Esophagus squamous epithelium (tissue), 5 donors: ENCODE measurements at regions not wholly inside any gene's neighbourhood (a gene's known extent, or its start where the extent isn't known, plus 50 kb on each side); places are given as distances from the start of the nearest gene placed in this dataset.

Experiments
- DNase-seq: peaks from one replicate; lab custom pipeline; 2025; lab: John Stamatoyannopoulos, UW
- H3K27ac ChIP-seq, 4 donors: fragments of 200-600 bp; sonication (generic); one replicate each; pipeline ENCODE4 v1.5.1; 2016 to 2019; ENCODE audit warnings: mild to moderate bottlenecking in 1 of 4
- H3K27me3 ChIP-seq, 4 donors: fragments of 200-600 bp; sonication (generic); 1 replicate in 3 of 4; 2 replicates in 1 of 4; pipeline versions ENCODE4 v1.5.1 to v1.6.0; 2017 to 2021; ENCODE audit warnings: antibody characterized with exemption in 1 of 4
- H3K36me3 ChIP-seq, 3 donors: fragments of 200-600 bp; sonication (generic); one replicate each; pipeline ENCODE4 v1.5.1; 2016 to 2019
- H3K4me1 ChIP-seq, 3 donors: fragments of 200-600 bp; sonication (generic); one replicate each; pipeline ENCODE4 v1.5.1; 2017 to 2019
- H3K4me3 ChIP-seq, 4 donors: fragments of 200-600 bp; sonication (generic); 1 replicate in 3 of 4; 2 replicates in 1 of 4; pipeline ENCODE4 v1.5.1; 2016 to 2019; ENCODE audit warnings: mild to moderate bottlenecking in 2 of 4, moderate library complexity in 1 of 4
- H3K9me3 ChIP-seq, 3 donors: fragments of 200-600 bp; sonication (generic); one replicate each; pipeline ENCODE4 v1.5.1; 2016 to 2019
- CTCF ChIP-seq, 6 experiments: fragments of 450-650 bp in 4 of 6; fragments of 200-600 bp in 2 of 6; sonication (generic) in 2 of 6; IDR thresholded peaks; one replicate each; pipeline ENCODE4 v1.5.1; 2016 to 2019; ENCODE audit warnings: antibody characterized with exemption in 6 of 6, mild to moderate bottlenecking in 4 of 6, moderate library complexity in 4 of 6
- POLR2A ChIP-seq, 4 donors: fragments of 450-650 bp; IDR thresholded peaks; one replicate each; pipeline ENCODE4 v1.6.1; 2017; ENCODE audit warnings: antibody characterized with exemption in 4 of 4, mild to moderate bottlenecking in 4 of 4, moderate library complexity in 3 of 4
- WGBS, 2 donors: methylation state at CpG; one replicate each; pipeline ENCODE4 v1.1.5; 2018; 5-methylcytosine and 5-hydroxymethylcytosine counted together
- intact Hi-C: fragments of 100-400 bp; cut with DNase I; formaldehyde crosslinking; loops from one replicate; pipeline ENCODE4 v1.15.0; 2022
- donor health status: DM: yes; HTN: yes; CAD: no.

- no peaks in the 10 kb centered on the region for H3K9me3 ChIP-seq
- H3K27me3 ChIP-seq: peaks cover 0 to 5% (median 0%) of the 10 kb centered on the region in 4 donors
- peaks cover 0 to 15% (median 0%) of the 10 kb centered on the region in 3 donors for H3K4me1 ChIP-seq
- TF ChIP-seq CTCF (IDR thresholded peaks at IDR 0.05) (no peak), POLR2A (IDR thresholded peaks at IDR 0.05) (no peak)
- DNase-seq: no peak
- no peaks in the 10 kb centered on the region for H3K36me3 ChIP-seq
- H3K4me3 ChIP-seq: no peak overlapping the region
- intact Hi-C loops: no loop called here
- no peak overlapping the region for H3K27ac ChIP-seq
- WGBS, 2 donors: 89 to 93% methylated on average over 7 of the region's 7 CpGs
Observed at GRCh38 chr2:128792476-128793054, 473.9 kb upstream of the HS6ST1 start.

DNA sequence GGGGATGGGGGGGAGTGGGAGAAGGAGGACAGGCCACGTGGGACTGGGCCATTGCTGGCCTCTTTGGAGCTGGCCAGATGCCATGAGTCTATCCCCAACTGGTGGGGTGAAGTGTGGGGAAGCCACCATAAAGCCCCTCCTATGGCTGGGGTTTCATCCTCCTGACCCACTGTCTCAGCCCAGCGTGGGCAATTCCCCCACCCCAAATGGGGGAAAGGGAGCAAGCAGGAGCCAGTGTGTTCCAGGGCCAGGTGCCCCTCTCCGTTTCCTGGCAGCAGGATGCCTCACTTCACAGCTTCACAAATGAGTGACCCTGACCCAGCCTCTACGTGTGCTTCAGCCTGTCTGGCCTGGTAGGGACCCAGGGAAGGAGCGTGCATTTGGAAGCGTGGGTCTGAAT lies 474.7 kb upstream of the HS6ST1 start:
- intact Hi-C loops: no loop called here
- 50 to 74% methylated on average over 1 to 3 of the region's 6 CpGs for WGBS, 2 donors
- no peak for DNase-seq

DNA sequence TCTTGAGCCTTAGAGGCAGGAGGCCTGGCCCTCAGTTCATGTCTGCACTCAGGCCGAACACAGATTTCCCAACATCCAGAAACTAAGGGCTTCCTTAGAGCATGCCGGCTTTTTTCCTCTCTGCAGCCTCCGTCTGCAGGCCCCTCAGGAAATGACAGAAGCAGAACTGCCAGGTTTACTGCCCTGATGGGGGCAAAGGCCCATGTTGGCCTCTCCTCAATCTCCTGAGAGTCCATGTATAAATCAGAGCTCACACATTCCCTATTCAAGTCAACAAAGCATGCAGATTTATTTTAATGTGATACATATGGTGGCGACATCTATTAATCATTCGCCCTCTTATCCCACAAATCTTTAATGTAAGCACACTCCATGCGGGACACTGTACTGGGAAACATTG lies 475.6 kb upstream of the HS6ST1 start:
- no peak for DNase-seq
- intact Hi-C loops: no loop called here
- Histone ChIP-seq H3K27me3 (peaks cover 0 to 5% (median 0%) of the 10 kb centered on the region in 4 donors), H3K4me3 (no peak overlapping the region), H3K9me3 (no peaks in the 10 kb centered on the region), H3K27ac (no peak overlapping the region), H3K36me3 (no peaks in the 10 kb centered on the region), H3K4me1 (peaks cover 0 to 32% (median 7%) of the 10 kb centered on the region in 3 donors)
- 90 to 94% methylated on average over 6 of the region's 6 CpGs for WGBS, 2 donors
- TF ChIP-seq POLR2A (IDR thresholded peaks at IDR 0.05) (no peak), CTCF (IDR thresholded peaks at IDR 0.05) (no peak)

More for the DNA sequence above, 474.7 kb upstream of the HS6ST1 start:
- Histone ChIP-seq H3K36me3 (no peaks in the 10 kb centered on the region), H3K4me3 (no peak overlapping the region), H3K9me3 (no peaks in the 10 kb centered on the region), H3K4me1 (peaks cover 0 to 23% (median 3%) of the 10 kb centered on the region in 3 donors), H3K27ac (no peak overlapping the region), H3K27me3 (peaks cover 0 to 5% (median 0%) of the 10 kb centered on the region in 4 donors)
- TF ChIP-seq POLR2A (IDR thresholded peaks at IDR 0.05) (no peak), CTCF (IDR thresholded peaks at IDR 0.05) (no peak)

GRCh38 chr2:128796321-128796720 lies 477.7 kb upstream of the HS6ST1 start:
- Histone ChIP-seq H3K4me3 (no peak overlapping the region), H3K27ac (no peak overlapping the region), H3K9me3 (no peaks in the 10 kb centered on the region), H3K4me1 (peaks cover 0 to 36% (median 13%) of the 10 kb centered on the region in 3 donors), H3K27me3 (peaks cover 0 to 5% (median 0%) of the 10 kb centered on the region in 4 donors), H3K36me3 (no peaks in the 10 kb centered on the region)
- TF ChIP-seq CTCF (IDR thresholded peaks at IDR 0.05) (no peak), POLR2A (IDR thresholded peaks at IDR 0.05) (no peak)
- 72 to 74% methylated on average over 3 to 4 of the region's 4 CpGs for WGBS, 2 donors
- no peak for DNase-seq
- intact Hi-C loops: no loop called here

DNA sequence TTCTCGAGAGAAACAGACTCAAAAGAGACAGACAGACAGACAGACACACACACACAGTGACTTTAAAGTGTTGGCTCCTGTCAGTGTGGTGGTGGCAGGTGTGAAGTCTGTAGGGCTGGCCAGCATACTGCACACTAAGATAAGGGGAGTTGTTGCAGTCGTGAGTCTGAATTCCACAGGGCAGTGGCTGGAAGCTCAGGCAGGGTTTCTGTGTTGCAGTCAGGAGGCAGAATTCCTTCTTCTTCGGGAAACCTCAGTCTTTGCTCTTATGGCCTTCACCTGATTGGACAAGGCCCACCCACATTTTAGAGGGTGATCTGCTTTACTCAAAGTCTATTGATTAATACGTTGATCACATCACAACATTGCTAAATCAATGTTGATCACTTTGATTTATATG lies 478.4 kb upstream of the HS6ST1 start:
- H3K36me3 ChIP-seq: no peaks in the 10 kb centered on the region
- TF ChIP-seq CTCF (IDR thresholded peaks at IDR 0.05): no peak
- no peak for TF ChIP-seq POLR2A (IDR thresholded peaks at IDR 0.05)
- 75 to 78% methylated on average over 3 of the region's 4 CpGs for WGBS, 2 donors
- H3K4me3 ChIP-seq: no peak overlapping the region
- intact Hi-C loops: no loop called here
- H3K4me1 ChIP-seq: peaks cover 0 to 29% (median 13%) of the 10 kb centered on the region in 3 donors
- no peaks in the 10 kb centered on the region for H3K9me3 ChIP-seq
- no peak for DNase-seq
- no peak overlapping the region for H3K27ac ChIP-seq
- H3K27me3 ChIP-seq: no peaks in the 10 kb centered on the region
